Body of pancreas (tissue), 4 donors: ENCODE measurements at regions not wholly inside any gene's neighbourhood (a gene's known extent, or its start where the extent isn't known, plus 50 kb on each side); places are given as distances from the start of the nearest gene placed in this dataset.

Experiments
- POLR2A ChIP-seq, 3 donors: fragments of 450-650 bp; IDR thresholded peaks; one replicate each; pipeline ENCODE4 v1.6.1; 2016; ENCODE audit warnings: antibody characterized with exemption in 3 of 3, mild to moderate bottlenecking in 2 of 3
- TF ChIP-seq, protein P1 (sequence below), 7 experiments: fragments of 450-650 bp in 4 of 7; fragments of 200-600 bp in 3 of 7; sonication (generic) in 3 of 7; IDR thresholded peaks; one replicate each; pipeline ENCODE4 v1.5.1; 2016 to 2019; ENCODE audit warnings: antibody characterized with exemption in 7 of 7

GRCh38 chr6:140644017-140644416 lies 1269.6 kb upstream of the CITED2 start:
- TF ChIP-seq POLR2A (IDR thresholded peaks at IDR 0.05), result no peak
- TF ChIP-seq, protein P1, sequence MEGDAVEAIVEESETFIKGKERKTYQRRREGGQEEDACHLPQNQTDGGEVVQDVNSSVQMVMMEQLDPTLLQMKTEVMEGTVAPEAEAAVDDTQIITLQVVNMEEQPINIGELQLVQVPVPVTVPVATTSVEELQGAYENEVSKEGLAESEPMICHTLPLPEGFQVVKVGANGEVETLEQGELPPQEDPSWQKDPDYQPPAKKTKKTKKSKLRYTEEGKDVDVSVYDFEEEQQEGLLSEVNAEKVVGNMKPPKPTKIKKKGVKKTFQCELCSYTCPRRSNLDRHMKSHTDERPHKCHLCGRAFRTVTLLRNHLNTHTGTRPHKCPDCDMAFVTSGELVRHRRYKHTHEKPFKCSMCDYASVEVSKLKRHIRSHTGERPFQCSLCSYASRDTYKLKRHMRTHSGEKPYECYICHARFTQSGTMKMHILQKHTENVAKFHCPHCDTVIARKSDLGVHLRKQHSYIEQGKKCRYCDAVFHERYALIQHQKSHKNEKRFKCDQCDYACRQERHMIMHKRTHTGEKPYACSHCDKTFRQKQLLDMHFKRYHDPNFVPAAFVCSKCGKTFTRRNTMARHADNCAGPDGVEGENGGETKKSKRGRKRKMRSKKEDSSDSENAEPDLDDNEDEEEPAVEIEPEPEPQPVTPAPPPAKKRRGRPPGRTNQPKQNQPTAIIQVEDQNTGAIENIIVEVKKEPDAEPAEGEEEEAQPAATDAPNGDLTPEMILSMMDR (IDR thresholded peaks at IDR 0.05), result no peak
